DOHH2 (cell line): ENCODE measurements at regions not wholly inside any gene's neighbourhood (a gene's known extent, or its start where the extent isn't known, plus 50 kb on each side); places are given as distances from the start of the nearest gene placed in this dataset.
"Not testable (repeated sequence)": the region's sequence is repeated elsewhere in the genome, so short reads cannot be mapped to it uniquely, and the experiment has no call there.

Experiments
- H3F3A ChIP-seq: fragments of 200-600 bp; sonication (generic), shearing (Covaris generic); 2 replicates; pipeline ENCODE4 v1.6.0; 2016; ENCODE audit warnings: antibody characterized with exemption, mild to moderate bottlenecking; ENCODE audit not compliant: control insufficient read depth, insufficient read depth
- H3K27ac ChIP-seq: fragments of 200-600 bp; sonication (generic); 2 replicates; pipeline ENCODE4 v1.5.1; 2014; ENCODE audit warnings: low read depth, mild to moderate bottlenecking, low read length, moderate library complexity
- H3K27me3 ChIP-seq: fragments of 200-600 bp; sonication (generic); 2 replicates; pipeline ENCODE4 v1.6.1; 2014; ENCODE audit warnings: mild to moderate bottlenecking, low read length, mixed read lengths; ENCODE audit not compliant: control insufficient read depth
- H3K36me3 ChIP-seq: fragments of 200-600 bp; sonication (generic); 2 replicates; pipeline ENCODE4 v1.6.1; 2014; ENCODE audit warnings: mild to moderate bottlenecking, low read length, moderate library complexity, mixed read lengths; ENCODE audit not compliant: control insufficient read depth
- H3K4me1 ChIP-seq: fragments of 200-600 bp; sonication (generic); 2 replicates; pipeline ENCODE4 v1.6.1; 2014; ENCODE audit warnings: mild to moderate bottlenecking, low read length, mixed read lengths; ENCODE audit not compliant: control insufficient read depth
- H3K4me2 ChIP-seq: fragments of 200-600 bp; sonication (generic); 2 replicates; pipeline ENCODE4 v1.6.0; 2014; ENCODE audit warnings: mild to moderate bottlenecking, low read length, moderate library complexity
- H3K4me3 ChIP-seq: fragments of 200-600 bp; sonication (generic); 2 replicates; pipeline ENCODE4 v1.5.1; 2014; ENCODE audit warnings: mild to moderate bottlenecking, low read length, mixed read lengths
- H3K79me2 ChIP-seq: fragments of 200-600 bp; sonication (generic); 2 replicates; pipeline ENCODE4 v1.6.1; 2014; ENCODE audit warnings: mild to moderate bottlenecking, low read length, mixed read lengths; ENCODE audit not compliant: control insufficient read depth
- H3K9me2 ChIP-seq: fragments of 200-600 bp; sonication (generic); replicated peaks from 2 replicates; pipeline ENCODE4 v1.6.1; 2014; ENCODE audit warnings: mild to moderate bottlenecking, low read length, mixed read lengths; ENCODE audit not compliant: control insufficient read depth
- H3K9me3 ChIP-seq: fragments of 200-600 bp; sonication (generic); 2 replicates; pipeline ENCODE4 v1.6.1; 2014; ENCODE audit warnings: antibody characterized with exemption, low read length, mixed read lengths; ENCODE audit not compliant: control insufficient read depth, insufficient read depth
- H4K20me1 ChIP-seq: fragments of 200-600 bp; sonication (generic); 2 replicates; pipeline ENCODE4 v1.6.0; 2014; ENCODE audit warnings: low read depth, mild to moderate bottlenecking, antibody characterized with exemption, low read length, moderate library complexity; ENCODE audit not compliant: control insufficient read depth, insufficient read depth
- CTCF ChIP-seq: fragments of 200-600 bp; sonication (generic); IDR thresholded peaks from one replicate; pipeline ENCODE4 v1.5.1; 2014; ENCODE audit warnings: antibody characterized with exemption, mild to moderate bottlenecking, low read depth, low read length; ENCODE audit not compliant: poor library complexity, severe bottlenecking
- EZH2phosphoT487 ChIP-seq: fragments of 200-600 bp; sonication (generic); IDR thresholded peaks from 2 replicates; pipeline ENCODE4 v1.6.1; 2017; ENCODE audit warnings: borderline replicate concordance, mild to moderate bottlenecking, antibody characterized with exemption, low read length, moderate library complexity, mixed read lengths

GRCh38 chr2:167575276-167575675, 672.1 kb downstream of the STK39 start:
- no peak for TF ChIP-seq EZH2phosphoT487
- no peak for TF ChIP-seq CTCF

GRCh38 chr2:167572883-167573619, 674.3 kb downstream of the STK39 start:
- Histone ChIP-seq H3K4me1 (no peaks in the 10 kb centered on the region), H3F3A (no peaks in the 10 kb centered on the region), H3K9me3 (no peaks in the 10 kb centered on the region), H4K20me1 (no peaks in the 10 kb centered on the region), H3K9me2 (no peaks in the 10 kb centered on the region), H3K4me3 (no peak overlapping the region), H3K36me3 (no peaks in the 10 kb centered on the region), H3K79me2 (no peaks in the 10 kb centered on the region), H3K27ac (no peak overlapping the region), H3K27me3 (no peaks in the 10 kb centered on the region), H3K4me2 (no peak overlapping the region)
- TF ChIP-seq EZH2phosphoT487: no peak
- no peak for TF ChIP-seq CTCF

More at GRCh38 chr2:167575276-167575675, 672.1 kb downstream of the STK39 start:
- no peaks in the 10 kb centered on the region for H3K9me3 ChIP-seq
- no peaks in the 10 kb centered on the region for H3F3A ChIP-seq
- no peaks in the 10 kb centered on the region for H3K79me2 ChIP-seq
- no peak overlapping the region for H3K4me2 ChIP-seq
- no peaks in the 10 kb centered on the region for H3K9me2 ChIP-seq
- H3K4me1 ChIP-seq: no peaks in the 10 kb centered on the region
- no peaks in the 10 kb centered on the region for H4K20me1 ChIP-seq
- no peak overlapping the region for H3K4me3 ChIP-seq
- no peaks in the 10 kb centered on the region for H3K36me3 ChIP-seq
- H3K27ac ChIP-seq: no peak overlapping the region
- H3K27me3 ChIP-seq: no peaks in the 10 kb centered on the region

- TF ChIP-seq EZH2phosphoT487: no peak
- TF ChIP-seq CTCF: no peak
- no peak overlapping the region for H3K4me3 ChIP-seq
Measured at GRCh38 chr2:167570370-167570769, 677.0 kb downstream of the STK39 start.

GRCh38 chr2:167563885-167564619, 675.8 kb downstream of the XIRP2 start:
- H3K36me3 ChIP-seq, H3K27ac ChIP-seq, H3K9me2 ChIP-seq, H3K27me3 ChIP-seq, H3K4me3 ChIP-seq, H4K20me1 ChIP-seq, H3K4me2 ChIP-seq, H3F3A ChIP-seq, H3K79me2 ChIP-seq, H3K4me1 ChIP-seq, H3K9me3 ChIP-seq: not testable (repeated sequence)

More at GRCh38 chr2:167570370-167570769, 677.0 kb downstream of the STK39 start:
- H3K4me1 ChIP-seq: no peaks in the 10 kb centered on the region
- no peaks in the 10 kb centered on the region for H3K27me3 ChIP-seq
- no peak overlapping the region for H3K27ac ChIP-seq
- no peaks in the 10 kb centered on the region for H3K9me2 ChIP-seq
- no peaks in the 10 kb centered on the region for H3K79me2 ChIP-seq
- H3K9me3 ChIP-seq: no peaks in the 10 kb centered on the region
- no peaks in the 10 kb centered on the region for H3K36me3 ChIP-seq
- H3F3A ChIP-seq: no peaks in the 10 kb centered on the region
- no peak overlapping the region for H3K4me2 ChIP-seq
- no peaks in the 10 kb centered on the region for H4K20me1 ChIP-seq

- not testable (repeated sequence) for H3K9me3 ChIP-seq, H3K4me1 ChIP-seq, H3K4me3 ChIP-seq, H3K9me2 ChIP-seq, H3K79me2 ChIP-seq, H3K27ac ChIP-seq, H3F3A ChIP-seq, H3K36me3 ChIP-seq, H4K20me1 ChIP-seq, H3K4me2 ChIP-seq, H3K27me3 ChIP-seq
Measured at GRCh38 chr2:167558272-167558991, 670.2 kb downstream of the XIRP2 start.
